ENCODE measurements at regions not wholly inside any gene's neighbourhood (a gene's known extent, or its start where the extent isn't known, plus 50 kb on each side); places are given as distances from the start of the nearest gene placed in this dataset.

DNA sequence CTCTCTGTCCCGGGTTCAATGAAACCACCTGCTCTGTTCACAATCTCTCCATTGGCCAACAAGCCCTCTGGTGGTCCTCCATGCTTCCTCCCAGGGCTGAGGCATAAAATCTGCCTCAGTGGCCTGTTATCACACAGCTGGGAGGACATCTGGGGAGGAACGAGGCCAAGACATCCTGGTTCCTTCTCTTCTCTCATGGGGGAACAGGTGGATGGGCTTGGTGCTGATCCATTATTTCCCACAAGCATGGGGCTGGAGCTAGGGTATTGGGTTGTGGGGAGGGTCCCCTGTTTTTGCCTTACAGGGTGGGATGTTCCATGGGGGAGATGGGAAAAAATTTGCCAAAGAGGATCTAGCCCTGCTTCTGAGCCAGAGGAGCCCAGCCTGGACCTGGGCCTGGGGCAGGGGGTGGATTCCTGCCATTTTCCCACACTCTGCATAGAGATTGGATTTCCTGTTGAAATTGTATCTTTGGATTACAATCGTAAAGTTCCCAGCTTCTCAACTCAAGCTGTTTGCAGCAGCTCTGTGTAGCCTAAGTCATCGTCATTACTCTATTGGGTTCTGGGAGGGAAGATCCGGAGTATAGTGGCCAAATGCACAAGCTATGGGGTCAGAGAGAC lies 124.7 kb downstream of the NAV1 start (continued):
- TF ChIP-seq ETV6 (conservative IDR thresholded peaks at IDR 0.05 in 1 of 2, IDR thresholded peaks at IDR 0.05 in 1 of 2; ENCODE audit: borderline replicate concordance in 1 of 2, low read depth in 1 of 2) (no peak), KAT2A (conservative IDR thresholded peaks at IDR 0.05; ENCODE audit: control insufficient read depth, low read depth, low read length) (no peak), NRF1 (conservative IDR thresholded peaks at IDR 0.05; ENCODE audit: low read depth, low read length) (no peak), CHD2 (IDR thresholded peaks at IDR 0.05; ENCODE audit: borderline replicate concordance, low read depth, low read length) (no peak), TARDBP (IDR thresholded peaks at IDR 0.05; ENCODE audit: borderline replicate concordance) (no peak), CREB1 (IDR thresholded peaks at IDR 0.05; ENCODE audit: low read depth) (no peak), PAX5 (IDR thresholded peaks at IDR 0.05; ENCODE audit: borderline replicate concordance, low read depth, low read length) (no peak)
- TF ChIP-seq, protein P1, sequence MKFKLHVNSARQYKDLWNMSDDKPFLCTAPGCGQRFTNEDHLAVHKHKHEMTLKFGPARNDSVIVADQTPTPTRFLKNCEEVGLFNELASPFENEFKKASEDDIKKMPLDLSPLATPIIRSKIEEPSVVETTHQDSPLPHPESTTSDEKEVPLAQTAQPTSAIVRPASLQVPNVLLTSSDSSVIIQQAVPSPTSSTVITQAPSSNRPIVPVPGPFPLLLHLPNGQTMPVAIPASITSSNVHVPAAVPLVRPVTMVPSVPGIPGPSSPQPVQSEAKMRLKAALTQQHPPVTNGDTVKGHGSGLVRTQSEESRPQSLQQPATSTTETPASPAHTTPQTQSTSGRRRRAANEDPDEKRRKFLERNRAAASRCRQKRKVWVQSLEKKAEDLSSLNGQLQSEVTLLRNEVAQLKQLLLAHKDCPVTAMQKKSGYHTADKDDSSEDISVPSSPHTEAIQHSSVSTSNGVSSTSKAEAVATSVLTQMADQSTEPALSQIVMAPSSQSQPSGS (IDR thresholded peaks at IDR 0.05; ENCODE audit: low read length): no peak
- TF ChIP-seq, protein P2, sequence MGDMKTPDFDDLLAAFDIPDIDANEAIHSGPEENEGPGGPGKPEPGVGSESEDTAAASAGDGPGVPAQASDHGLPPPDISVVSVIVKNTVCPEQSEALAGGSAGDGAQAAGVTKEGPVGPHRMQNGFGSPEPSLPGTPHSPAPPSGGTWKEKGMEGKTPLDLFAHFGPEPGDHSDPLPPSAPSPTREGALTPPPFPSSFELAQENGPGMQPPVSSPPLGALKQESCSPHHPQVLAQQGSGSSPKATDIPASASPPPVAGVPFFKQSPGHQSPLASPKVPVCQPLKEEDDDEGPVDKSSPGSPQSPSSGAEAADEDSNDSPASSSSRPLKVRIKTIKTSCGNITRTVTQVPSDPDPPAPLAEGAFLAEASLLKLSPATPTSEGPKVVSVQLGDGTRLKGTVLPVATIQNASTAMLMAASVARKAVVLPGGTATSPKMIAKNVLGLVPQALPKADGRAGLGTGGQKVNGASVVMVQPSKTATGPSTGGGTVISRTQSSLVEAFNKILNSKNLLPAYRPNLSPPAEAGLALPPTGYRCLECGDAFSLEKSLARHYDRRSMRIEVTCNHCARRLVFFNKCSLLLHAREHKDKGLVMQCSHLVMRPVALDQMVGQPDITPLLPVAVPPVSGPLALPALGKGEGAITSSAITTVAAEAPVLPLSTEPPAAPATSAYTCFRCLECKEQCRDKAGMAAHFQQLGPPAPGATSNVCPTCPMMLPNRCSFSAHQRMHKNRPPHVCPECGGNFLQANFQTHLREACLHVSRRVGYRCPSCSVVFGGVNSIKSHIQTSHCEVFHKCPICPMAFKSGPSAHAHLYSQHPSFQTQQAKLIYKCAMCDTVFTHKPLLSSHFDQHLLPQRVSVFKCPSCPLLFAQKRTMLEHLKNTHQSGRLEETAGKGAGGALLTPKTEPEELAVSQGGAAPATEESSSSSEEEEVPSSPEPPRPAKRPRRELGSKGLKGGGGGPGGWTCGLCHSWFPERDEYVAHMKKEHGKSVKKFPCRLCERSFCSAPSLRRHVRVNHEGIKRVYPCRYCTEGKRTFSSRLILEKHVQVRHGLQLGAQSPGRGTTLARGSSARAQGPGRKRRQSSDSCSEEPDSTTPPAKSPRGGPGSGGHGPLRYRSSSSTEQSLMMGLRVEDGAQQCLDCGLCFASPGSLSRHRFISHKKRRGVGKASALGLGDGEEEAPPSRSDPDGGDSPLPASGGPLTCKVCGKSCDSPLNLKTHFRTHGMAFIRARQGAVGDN (IDR thresholded peaks at IDR 0.05): no peak

Measured in GM12878 (cell line).